ENCODE measurements at regions not wholly inside any gene's neighbourhood (a gene's known extent, or its start where the extent isn't known, plus 50 kb on each side); places are given as distances from the start of the nearest gene placed in this dataset.

DNA sequence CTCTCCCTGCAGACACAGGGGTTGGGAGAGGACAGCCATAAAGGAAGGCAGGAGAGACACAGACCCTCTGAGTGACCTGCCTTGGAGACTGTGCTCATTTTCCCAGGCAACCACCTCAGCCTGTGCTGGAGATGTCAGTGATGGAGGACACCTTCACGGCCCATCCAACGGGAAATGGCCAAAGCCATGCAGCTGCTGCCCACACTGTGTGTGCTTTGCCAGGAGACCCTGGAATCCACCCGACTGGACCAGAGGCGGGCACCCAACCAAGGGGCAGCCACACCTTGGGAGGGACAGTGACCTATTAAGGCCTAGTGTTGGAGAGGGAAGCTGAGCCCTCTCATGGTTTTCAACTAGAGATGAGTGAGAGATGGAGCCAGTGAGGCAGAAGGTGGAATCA lies 192.5 kb downstream of the SMAD2 start:
- Mint-ChIP-seq H3K4me3 (no peak overlapping the region), H3K4me1 (ENCODE audit: low read depth) (no peaks in the 10 kb centered on the region), H3K27ac (no peak overlapping the region), H3K9me3 (no peaks in the 10 kb centered on the region), H3K36me3 (ENCODE audit: low read depth) (no peaks in the 10 kb centered on the region), H3K27me3 (peaks cover 18% of the 10 kb centered on the region)
- intact Hi-C loops (cut with micrococcal nuclease): no loop called here

DNA sequence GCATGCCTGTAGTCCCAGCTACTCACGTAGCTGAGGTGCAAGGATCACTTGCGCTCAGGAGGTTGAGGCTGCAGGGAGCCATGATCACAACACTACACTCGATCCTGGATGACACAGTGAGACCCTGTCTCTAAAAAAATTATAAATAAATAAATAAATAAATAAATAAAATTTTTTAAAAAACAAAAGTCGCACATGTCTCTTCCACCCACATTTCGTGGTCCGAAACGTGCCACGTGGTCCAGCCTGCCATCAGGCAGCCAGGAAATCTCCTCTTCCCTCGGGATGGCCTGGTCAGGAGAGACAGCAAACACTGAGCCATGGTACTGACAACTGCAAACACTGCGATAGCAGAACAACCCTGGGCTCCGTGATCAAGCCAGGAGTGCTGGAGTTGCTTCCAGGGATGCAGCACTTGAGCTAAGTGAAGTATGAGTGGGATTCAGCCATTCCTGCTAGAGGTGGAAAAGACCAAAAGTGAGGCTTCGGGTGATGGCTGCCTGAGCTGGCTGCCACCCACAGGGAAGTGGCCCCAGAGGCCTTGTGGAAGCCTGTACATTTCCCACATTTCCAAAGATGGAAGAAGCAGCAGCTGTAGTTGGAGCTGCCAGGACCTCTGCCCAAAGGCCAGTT lies 193.1 kb downstream of the SMAD2 start:
- Mint-ChIP-seq H3K36me3 (ENCODE audit: low read depth) (no peaks in the 10 kb centered on the region), H3K27me3 (peaks cover 18% of the 10 kb centered on the region), H3K4me3 (no peak overlapping the region), H3K4me1 (ENCODE audit: low read depth) (no peaks in the 10 kb centered on the region), H3K9me3 (no peaks in the 10 kb centered on the region), H3K27ac (no peak overlapping the region)
- intact Hi-C loops (cut with micrococcal nuclease): no loop called here

DNA sequence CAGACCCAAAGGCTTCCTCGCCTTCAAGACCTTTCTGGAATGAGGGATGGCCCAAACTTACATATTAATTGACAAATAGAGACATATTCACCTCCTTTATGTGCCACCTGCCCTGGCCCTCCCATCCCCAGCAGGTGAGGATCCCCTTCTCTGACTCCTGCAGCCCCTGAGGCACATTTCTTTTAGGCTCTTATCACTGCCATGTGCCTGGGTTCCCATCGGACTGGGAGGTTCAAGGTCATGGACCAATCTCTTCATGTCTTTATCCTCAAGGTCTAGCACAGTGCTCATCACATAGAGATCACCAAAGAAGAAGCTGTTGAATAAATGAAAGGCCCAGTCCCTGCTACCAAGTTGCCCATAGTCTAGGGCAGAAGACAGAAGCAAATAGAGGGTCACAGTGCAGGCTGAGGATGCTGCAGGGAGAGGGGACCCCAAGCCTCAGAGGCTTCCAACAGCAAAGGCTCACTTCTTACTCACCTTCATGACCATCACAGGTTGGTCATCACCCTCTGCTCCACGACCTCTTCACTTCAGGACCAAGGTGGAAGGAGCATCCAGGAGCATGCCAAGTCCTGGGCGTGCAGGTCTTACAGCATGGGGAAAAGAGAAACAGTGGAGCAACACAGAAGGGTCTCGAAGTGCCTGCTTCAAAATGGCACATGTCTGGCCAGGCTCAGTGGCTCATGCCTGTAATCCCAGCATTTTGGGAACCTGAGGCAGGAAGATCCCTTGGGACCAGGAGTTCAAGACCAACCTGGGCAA lies 193.9 kb downstream of the SMAD2 start:
- no peaks in the 10 kb centered on the region for H3K4me1 Mint-ChIP-seq (ENCODE audit: low read depth)
- H3K27me3 Mint-ChIP-seq: peaks cover 17% of the 10 kb centered on the region
- H3K27ac Mint-ChIP-seq: no peak overlapping the region

DNA sequence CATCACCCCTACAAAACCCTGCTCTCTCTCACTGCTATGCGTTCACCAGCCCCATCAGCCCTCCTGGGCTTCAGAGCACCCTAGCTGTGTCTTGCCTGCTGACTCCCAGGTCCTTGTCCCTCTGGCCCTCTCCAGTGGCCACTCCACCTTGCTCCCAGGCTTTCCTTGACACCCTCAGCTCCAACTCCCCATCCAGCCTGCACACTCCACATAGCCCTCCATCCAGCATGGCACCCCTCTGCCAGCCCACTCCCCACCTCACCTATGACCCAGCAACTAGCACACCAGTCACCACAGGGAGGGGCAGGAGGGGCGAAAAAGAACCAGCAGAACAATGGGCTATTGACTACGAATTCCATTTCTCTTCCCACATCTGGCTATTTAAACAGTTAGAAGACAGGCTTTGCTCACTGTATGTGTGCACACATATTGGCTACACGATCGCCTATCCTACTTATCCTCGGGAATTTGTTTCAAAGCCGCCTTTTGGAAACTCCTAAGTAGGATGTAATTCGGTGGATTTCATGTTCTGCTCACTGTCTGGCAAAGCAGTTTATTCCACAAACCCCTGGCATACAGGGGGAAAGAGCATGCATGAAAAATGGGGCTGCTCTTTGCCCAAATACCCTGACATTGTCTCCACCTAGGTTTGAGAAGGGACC lies 195.3 kb downstream of the SMAD2 start:
- no peak overlapping the region for H3K27ac Mint-ChIP-seq
- H3K36me3 Mint-ChIP-seq (ENCODE audit: low read depth): no peaks in the 10 kb centered on the region
- H3K4me3 Mint-ChIP-seq: no peak overlapping the region
- H3K9me3 Mint-ChIP-seq: no peaks in the 10 kb centered on the region
- intact Hi-C loops (cut with micrococcal nuclease): no loop called here
- H3K4me1 Mint-ChIP-seq (ENCODE audit: low read depth): no peaks in the 10 kb centered on the region
- peaks cover 13% of the 10 kb centered on the region for H3K27me3 Mint-ChIP-seq

More for the DNA sequence above, 193.9 kb downstream of the SMAD2 start:
- intact Hi-C loops (cut with micrococcal nuclease): no loop called here
- Mint-ChIP-seq H3K9me3 (no peaks in the 10 kb centered on the region), H3K36me3 (ENCODE audit: low read depth) (no peaks in the 10 kb centered on the region), H3K4me3 (no peak overlapping the region)

DNA sequence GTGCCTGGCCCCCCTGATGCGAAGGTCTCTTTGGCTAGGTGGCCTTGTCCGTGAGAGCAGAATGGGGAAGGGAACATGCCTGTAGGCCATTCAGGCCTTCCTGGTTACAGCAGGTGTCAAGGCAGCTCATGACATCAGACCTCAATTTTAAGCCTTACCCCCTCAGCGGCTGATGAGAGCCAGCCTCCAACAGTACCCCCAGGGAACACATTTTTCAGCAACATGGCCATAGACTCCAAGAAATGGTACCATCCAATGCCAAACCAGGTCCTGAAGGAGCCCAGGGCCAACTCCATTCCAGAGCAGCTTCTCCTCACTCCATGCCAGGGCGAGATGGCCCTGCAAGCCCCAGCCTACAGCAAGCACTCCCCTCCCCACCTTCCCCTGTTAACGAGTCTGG lies 199.2 kb downstream of the SMAD2 start:
- Mint-ChIP-seq H3K27ac (no peak overlapping the region), H3K4me1 (ENCODE audit: low read depth) (no peaks in the 10 kb centered on the region), H3K4me3 (no peak overlapping the region), H3K9me3 (no peaks in the 10 kb centered on the region), H3K36me3 (ENCODE audit: low read depth) (no peaks in the 10 kb centered on the region), H3K27me3 (peaks cover 8% of the 10 kb centered on the region)
- intact Hi-C loops (cut with micrococcal nuclease): no loop called here

DNA sequence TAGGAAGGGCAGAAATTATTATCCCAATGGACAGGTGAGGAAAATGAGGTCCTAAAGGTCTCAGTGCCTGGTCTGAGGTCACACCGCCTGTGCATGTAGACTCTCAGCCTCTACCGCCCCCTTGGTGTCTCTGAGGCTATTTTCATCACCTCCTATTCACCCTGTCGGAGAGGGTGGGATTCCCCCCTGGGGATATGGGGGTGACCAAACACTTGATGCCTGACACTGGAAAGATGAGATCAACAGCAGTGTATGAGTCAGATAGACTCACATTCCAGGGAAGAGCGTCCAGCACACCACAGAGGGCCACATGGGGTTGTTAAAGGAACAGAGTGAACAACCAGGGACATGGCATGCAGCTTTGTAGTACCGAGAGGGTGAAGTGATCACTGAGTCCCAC lies 199.7 kb downstream of the SMAD2 start:
- no peaks in the 10 kb centered on the region for H3K9me3 Mint-ChIP-seq
- peaks cover 6% of the 10 kb centered on the region for H3K27me3 Mint-ChIP-seq
- intact Hi-C loops (cut with micrococcal nuclease): no loop called here
- H3K36me3 Mint-ChIP-seq (ENCODE audit: low read depth): no peaks in the 10 kb centered on the region
- H3K4me3 Mint-ChIP-seq: no peak overlapping the region
- H3K27ac Mint-ChIP-seq: no peak overlapping the region
- no peaks in the 10 kb centered on the region for H3K4me1 Mint-ChIP-seq (ENCODE audit: low read depth)

DNA sequence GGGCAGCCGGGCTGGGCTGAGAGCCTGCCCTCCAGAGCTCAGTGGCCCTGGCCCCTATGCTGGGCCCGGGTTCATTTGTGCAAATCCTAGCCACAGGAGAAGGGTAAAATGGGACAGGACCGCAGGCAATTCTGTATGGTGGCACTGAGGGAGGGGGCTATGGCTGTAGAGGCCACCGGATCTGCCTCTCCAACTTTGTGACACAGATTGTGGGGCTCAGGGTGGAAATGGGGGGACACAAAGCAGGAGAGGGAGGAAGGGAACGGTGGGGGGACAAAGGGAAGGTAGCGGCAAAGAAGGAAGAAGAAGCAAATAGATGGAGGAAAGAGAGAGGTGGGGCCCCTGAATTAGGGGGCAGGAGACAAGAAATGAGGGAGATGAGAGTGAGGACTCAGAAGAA lies 201.1 kb downstream of the SMAD2 start:
- Mint-ChIP-seq H3K4me1 (ENCODE audit: low read depth) (no peaks in the 10 kb centered on the region), H3K9me3 (no peaks in the 10 kb centered on the region), H3K4me3 (no peak overlapping the region), H3K27me3 (peaks cover 2% of the 10 kb centered on the region), H3K36me3 (ENCODE audit: low read depth) (no peaks in the 10 kb centered on the region), H3K27ac (no peak overlapping the region)
- intact Hi-C loops (cut with micrococcal nuclease): no loop called here

DNA sequence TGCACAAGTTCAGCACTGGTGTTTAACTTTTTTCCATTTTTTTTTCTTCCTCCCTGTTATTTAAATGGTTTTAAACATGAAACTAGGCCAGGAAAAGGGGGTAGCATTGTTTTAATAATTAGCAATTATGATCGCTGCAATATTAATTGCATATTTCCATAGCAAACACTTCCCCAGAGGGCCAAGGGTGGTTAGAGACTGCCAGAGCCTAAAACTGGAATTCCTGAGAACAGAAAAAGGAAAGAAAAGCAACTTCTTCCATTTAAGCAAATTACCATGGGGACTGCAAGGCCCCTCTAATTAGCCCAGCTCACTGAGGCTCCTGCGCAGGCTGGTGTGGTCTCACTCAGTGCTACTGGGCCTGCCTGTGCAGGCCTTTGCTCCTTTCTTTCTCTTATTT lies 201.5 kb downstream of the SMAD2 start:
- Mint-ChIP-seq H3K27me3 (peaks cover 2% of the 10 kb centered on the region), H3K36me3 (ENCODE audit: low read depth) (no peaks in the 10 kb centered on the region), H3K4me1 (ENCODE audit: low read depth) (no peaks in the 10 kb centered on the region), H3K27ac (no peak overlapping the region), H3K4me3 (no peak overlapping the region), H3K9me3 (no peaks in the 10 kb centered on the region)
- intact Hi-C loops (cut with micrococcal nuclease): no loop called here

DNA sequence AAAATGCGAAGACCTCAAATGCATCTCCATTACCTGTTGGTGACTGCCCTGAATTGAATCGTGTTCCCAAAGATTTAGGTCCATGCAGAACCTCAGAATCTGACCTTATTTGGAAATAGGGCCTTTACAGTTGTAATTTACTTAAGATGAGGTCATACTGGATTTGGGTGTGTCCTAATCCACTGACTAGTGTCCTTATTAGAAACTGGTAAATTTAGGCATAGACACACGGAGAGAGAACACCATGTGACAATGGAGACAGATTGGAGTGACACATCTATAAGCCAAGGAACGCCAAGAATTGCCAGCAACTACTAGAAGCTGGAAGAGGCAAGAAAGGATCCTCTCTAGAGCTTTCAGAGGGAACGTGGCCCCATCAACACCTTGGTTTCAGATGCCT lies 203.1 kb downstream of the SMAD2 start:
- no peaks in the 10 kb centered on the region for H3K4me1 Mint-ChIP-seq (ENCODE audit: low read depth)
- H3K36me3 Mint-ChIP-seq (ENCODE audit: low read depth): no peaks in the 10 kb centered on the region

DNA sequence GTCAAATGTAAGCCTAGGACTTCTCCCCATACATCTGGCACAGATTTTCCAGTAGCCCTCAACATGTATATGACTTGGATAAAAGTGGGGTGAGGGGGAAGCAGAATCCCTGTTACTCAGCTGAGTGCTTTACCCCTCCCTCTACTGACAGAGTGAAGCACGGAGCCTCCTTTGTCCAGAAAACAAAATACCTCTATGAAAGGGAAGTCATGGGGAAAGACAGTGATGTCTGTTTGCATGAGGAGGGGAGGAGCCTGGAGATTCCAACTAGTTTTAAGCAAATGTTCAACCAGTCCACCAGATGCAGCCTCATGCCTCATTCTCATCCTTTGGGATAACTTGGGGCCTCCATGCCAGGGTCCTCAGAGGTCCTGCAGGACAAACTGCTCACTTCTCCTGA lies 203.9 kb downstream of the SMAD2 start:
- intact Hi-C loops (cut with micrococcal nuclease): no loop called here
- Mint-ChIP-seq H3K27me3 (no peaks in the 10 kb centered on the region), H3K9me3 (no peaks in the 10 kb centered on the region), H3K4me3 (no peak overlapping the region), H3K4me1 (ENCODE audit: low read depth) (no peaks in the 10 kb centered on the region), H3K36me3 (ENCODE audit: low read depth) (no peaks in the 10 kb centered on the region), H3K27ac (no peak overlapping the region)

More for the DNA sequence above, 203.1 kb downstream of the SMAD2 start:
- no peak overlapping the region for H3K27ac Mint-ChIP-seq
- intact Hi-C loops (cut with micrococcal nuclease): no loop called here
- H3K27me3 Mint-ChIP-seq: no peaks in the 10 kb centered on the region
- H3K9me3 Mint-ChIP-seq: no peaks in the 10 kb centered on the region
- H3K4me3 Mint-ChIP-seq: no peak overlapping the region

DNA sequence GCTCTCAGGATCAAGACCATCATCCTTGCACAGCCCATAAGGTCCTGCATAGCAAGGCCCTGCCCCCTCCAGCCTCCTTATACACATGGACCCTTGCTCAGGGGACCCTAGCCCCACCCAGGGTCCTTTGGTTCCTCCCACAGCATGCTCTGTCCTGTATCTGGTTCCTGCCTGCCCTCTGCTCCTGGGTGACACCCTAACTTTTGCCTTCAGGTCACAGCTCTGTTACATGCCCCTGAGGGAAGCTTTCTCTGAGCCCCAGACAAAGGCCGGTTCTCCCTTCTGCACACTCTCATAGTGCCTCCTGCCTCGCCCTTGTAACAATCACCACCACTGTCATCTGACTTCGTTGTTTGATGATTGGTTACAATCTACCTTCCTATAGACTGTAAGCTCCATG lies 204.8 kb downstream of the SMAD2 start:
- Mint-ChIP-seq H3K36me3 (ENCODE audit: low read depth) (no peaks in the 10 kb centered on the region), H3K4me3 (no peak overlapping the region), H3K27ac (no peak overlapping the region), H3K9me3 (no peaks in the 10 kb centered on the region), H3K27me3 (no peaks in the 10 kb centered on the region), H3K4me1 (ENCODE audit: low read depth) (no peaks in the 10 kb centered on the region)
- intact Hi-C loops (cut with micrococcal nuclease): no loop called here

DNA sequence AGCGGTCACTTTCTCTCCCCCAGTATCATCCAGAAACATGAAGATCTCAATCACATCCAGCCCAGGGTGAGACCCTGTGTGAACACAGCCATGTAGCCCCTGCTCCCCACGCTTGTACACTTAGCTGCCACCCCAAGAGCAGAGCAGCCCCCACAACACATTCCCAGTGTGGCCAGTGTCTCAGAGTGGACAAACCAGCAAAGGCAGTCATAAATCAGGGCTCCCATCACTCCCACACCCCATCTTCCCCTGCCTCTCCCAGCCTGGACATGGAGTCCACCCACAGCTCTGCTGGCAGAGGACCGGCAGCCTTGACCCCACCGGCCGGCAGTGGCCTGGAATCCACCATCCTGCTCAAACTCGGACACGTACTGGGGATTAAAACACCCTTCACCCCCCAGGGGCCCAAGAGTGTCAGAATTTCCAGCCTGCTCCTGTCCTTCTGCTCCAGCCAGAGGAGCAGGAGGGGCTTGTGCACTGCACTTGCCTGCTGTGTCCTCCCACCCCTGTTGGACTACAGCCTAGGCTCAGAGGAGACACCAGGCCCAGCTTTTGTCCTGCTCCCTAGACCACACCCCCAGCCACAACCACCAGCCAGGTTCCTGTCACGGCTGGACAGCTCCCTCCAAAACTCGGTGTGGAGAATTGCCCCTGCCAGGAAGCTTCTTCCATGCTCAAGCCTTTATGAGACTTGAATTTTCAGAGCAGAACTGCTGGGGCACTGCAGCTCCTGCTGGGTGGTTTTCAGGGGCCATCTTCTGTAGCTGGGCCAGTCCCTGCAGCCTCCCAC lies 206.1 kb downstream of the SMAD2 start:
- H3K27me3 Mint-ChIP-seq: no peaks in the 10 kb centered on the region
- intact Hi-C loops (cut with micrococcal nuclease): no loop called here
- no peaks in the 10 kb centered on the region for H3K4me1 Mint-ChIP-seq (ENCODE audit: low read depth)
- H3K4me3 Mint-ChIP-seq: no peak overlapping the region
- no peaks in the 10 kb centered on the region for H3K9me3 Mint-ChIP-seq
- no peak overlapping the region for H3K27ac Mint-ChIP-seq
- no peaks in the 10 kb centered on the region for H3K36me3 Mint-ChIP-seq (ENCODE audit: low read depth)

DNA sequence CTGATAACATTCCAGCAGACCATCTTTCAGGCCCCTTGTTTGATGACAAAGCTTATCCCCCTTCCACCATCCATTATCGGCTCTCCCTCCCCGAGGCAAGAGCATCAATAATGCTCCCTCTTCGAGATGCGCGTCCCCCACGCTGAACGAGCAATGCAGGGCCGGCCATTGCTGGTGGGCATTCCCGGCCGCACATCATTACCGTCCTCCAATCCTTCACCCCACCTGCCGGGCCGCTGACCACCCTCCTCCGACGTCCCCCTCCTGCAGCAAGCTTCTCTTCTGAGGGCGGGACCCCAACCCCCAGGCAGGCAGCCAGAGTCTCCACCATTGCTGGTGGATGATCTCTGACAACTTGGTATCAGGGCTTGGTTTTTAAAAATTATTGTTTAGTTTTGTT lies 208.6 kb downstream of the SMAD2 start:
- intact Hi-C loops (cut with micrococcal nuclease): no loop called here
- no peaks in the 10 kb centered on the region for H3K27me3 Mint-ChIP-seq

DNA sequence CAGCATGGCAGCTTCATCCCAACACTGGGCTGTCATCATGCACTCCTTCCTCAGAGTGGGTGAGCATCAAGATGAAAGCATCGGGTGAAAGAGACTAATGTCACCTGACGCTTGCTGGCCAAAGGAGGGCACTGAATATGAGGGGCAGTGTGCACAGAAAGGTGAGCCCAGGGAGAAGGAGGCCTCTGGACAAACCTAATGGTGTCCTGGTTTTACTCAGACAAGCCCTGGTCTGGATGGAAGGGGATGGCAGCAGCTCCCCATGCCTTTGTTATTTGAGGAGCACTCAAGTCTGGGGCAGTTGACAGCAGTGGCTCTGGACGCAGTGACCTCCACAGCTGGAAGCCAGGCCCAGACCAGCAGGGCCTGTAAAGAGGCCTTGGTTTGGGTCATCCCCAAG lies 209.7 kb downstream of the SMAD2 start:
- no peaks in the 10 kb centered on the region for H3K4me1 Mint-ChIP-seq (ENCODE audit: low read depth)

More for the DNA sequence above, 208.6 kb downstream of the SMAD2 start:
- Mint-ChIP-seq H3K4me3 (no peak overlapping the region), H3K4me1 (ENCODE audit: low read depth) (no peaks in the 10 kb centered on the region), H3K9me3 (no peaks in the 10 kb centered on the region), H3K27ac (no peak overlapping the region), H3K36me3 (ENCODE audit: low read depth) (no peaks in the 10 kb centered on the region)

More for the DNA sequence above, 209.7 kb downstream of the SMAD2 start:
- H3K27ac Mint-ChIP-seq: no peak overlapping the region
- no peaks in the 10 kb centered on the region for H3K9me3 Mint-ChIP-seq
- intact Hi-C loops (cut with micrococcal nuclease): no loop called here
- no peaks in the 10 kb centered on the region for H3K27me3 Mint-ChIP-seq
- H3K4me3 Mint-ChIP-seq: no peak overlapping the region
- H3K36me3 Mint-ChIP-seq (ENCODE audit: low read depth): no peaks in the 10 kb centered on the region
